Esophagus squamous epithelium (tissue), 4 donors: ENCODE measurements at regions not wholly inside any gene's neighbourhood (a gene's known extent, or its start where the extent isn't known, plus 50 kb on each side); places are given as distances from the start of the nearest gene placed in this dataset.

Source experiments
- CTCF ChIP-seq, 6 experiments: fragments of 450-650 bp in 4 of 6; fragments of 200-600 bp in 2 of 6; sonication (generic) in 2 of 6; IDR thresholded peaks; one replicate each; pipeline ENCODE4 v1.5.1; 2016 to 2019; ENCODE audit warnings: antibody characterized with exemption in 6 of 6, mild to moderate bottlenecking in 4 of 6, moderate library complexity in 4 of 6
- POLR2A ChIP-seq, 4 donors: fragments of 450-650 bp; IDR thresholded peaks; one replicate each; pipeline ENCODE4 v1.6.1; 2017; ENCODE audit warnings: antibody characterized with exemption in 4 of 4, mild to moderate bottlenecking in 4 of 4, moderate library complexity in 3 of 4

GRCh38 chr20:24370911-24371695 is 98.3 kb upstream of the SYNDIG1 start:
- TF ChIP-seq POLR2A (IDR thresholded peaks at IDR 0.05) (no peak), CTCF (IDR thresholded peaks at IDR 0.05) (no peak)
